ENCODE measurements at regions not wholly inside any gene's neighbourhood (a gene's known extent, or its start where the extent isn't known, plus 50 kb on each side); places are given as distances from the start of the nearest gene placed in this dataset.

DNA sequence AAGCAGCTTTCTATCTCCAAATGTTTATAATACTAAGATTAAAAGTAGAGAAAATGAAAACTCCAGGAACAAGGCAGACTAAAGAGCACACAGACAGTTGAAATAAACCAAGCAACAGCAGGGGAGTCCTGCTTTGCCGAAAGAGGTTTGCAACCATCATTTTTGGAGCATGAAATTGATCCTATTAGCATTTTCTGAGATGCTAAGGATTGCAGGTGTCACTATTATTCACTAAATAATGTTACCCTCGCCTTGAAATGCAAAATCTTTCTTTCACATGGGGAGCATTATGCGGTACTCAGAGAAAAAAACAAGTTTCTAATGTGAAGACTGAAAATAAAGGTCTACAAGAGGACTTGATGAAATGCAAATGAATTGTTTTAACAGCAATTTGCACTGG is 81.7 kb upstream of the DNAJC10 start:
- Histone ChIP-seq H3K27ac (no peak overlapping the region), H3K27me3 (replicated peaks; ENCODE audit: insufficient read depth) (no peaks in the 10 kb centered on the region), H3K4me3 (no peak overlapping the region), H3K4me1 (replicated peaks) (no peaks in the 10 kb centered on the region), H3K9me3 (no peaks in the 10 kb centered on the region), H3K36me3 (no peaks in the 10 kb centered on the region)
- TF ChIP-seq POLR2AphosphoS5 (IDR thresholded peaks at IDR 0.05) (no peak), POLR2A (IDR thresholded peaks at IDR 0.05) (no peak)
- TF ChIP-seq, protein P1, sequence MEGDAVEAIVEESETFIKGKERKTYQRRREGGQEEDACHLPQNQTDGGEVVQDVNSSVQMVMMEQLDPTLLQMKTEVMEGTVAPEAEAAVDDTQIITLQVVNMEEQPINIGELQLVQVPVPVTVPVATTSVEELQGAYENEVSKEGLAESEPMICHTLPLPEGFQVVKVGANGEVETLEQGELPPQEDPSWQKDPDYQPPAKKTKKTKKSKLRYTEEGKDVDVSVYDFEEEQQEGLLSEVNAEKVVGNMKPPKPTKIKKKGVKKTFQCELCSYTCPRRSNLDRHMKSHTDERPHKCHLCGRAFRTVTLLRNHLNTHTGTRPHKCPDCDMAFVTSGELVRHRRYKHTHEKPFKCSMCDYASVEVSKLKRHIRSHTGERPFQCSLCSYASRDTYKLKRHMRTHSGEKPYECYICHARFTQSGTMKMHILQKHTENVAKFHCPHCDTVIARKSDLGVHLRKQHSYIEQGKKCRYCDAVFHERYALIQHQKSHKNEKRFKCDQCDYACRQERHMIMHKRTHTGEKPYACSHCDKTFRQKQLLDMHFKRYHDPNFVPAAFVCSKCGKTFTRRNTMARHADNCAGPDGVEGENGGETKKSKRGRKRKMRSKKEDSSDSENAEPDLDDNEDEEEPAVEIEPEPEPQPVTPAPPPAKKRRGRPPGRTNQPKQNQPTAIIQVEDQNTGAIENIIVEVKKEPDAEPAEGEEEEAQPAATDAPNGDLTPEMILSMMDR (IDR thresholded peaks at IDR 0.05) = no peak
- no peak for DNase-seq (ENCODE audit: low spot score)
- intact Hi-C loops (cut with DNase I) = no loop called here
- WGBS = 94% methylated on average over 3 of the region's 3 CpGs

DNA sequence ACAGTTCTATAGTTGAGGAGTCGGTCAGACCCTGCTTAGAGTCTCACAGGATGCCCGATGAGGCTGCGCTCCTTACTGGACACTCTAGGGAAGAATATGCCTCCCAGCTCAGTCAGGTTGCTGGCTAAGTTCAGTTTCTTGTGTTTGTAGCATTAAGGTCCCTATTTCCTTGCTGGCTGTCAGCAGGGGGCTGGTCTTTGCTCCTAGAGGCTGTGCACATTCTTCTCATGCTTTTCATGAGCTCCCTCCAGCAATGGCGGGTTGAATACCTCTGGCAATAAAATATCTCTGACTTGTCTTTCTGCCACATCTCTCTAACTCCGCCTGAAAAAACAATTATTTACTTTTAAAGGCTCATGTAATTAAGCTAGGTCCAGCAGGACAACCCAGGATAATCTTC is 79.4 kb upstream of the DNAJC10 start:
- H3K27ac ChIP-seq = no peak overlapping the region
- TF ChIP-seq POLR2A (IDR thresholded peaks at IDR 0.05) = no peak
- TF ChIP-seq, protein P1 (IDR thresholded peaks at IDR 0.05) = no peak
- no peak for TF ChIP-seq POLR2AphosphoS5 (IDR thresholded peaks at IDR 0.05)
- WGBS = 38% methylated on average over 5 of the region's 5 CpGs

DNA sequence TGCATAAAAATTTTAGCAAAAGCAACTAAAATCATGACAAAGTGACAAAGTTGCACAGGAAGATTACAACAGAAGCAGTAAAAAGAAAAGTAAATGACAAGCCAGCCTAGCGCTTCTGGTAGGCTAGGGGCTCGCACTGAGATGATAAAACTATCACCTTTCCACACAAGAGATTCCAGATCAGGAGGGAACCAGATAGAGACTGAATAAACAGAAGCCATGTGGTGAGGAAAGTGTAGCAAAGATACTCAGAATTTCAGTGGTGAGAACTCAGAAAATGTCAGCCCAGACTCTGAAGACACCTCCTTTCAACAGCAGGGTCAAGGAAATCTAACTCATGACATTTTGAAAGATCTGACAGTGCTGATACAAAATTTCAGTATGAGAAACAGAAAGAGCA is 77.4 kb upstream of the DNAJC10 start:
- intact Hi-C loops (cut with DNase I) = no loop called here
- 78% methylated on average over 2 of the region's 2 CpGs for WGBS
- H3K36me3 ChIP-seq = no peaks in the 10 kb centered on the region
- TF ChIP-seq, protein P1 (IDR thresholded peaks at IDR 0.05) = no peak
- TF ChIP-seq POLR2AphosphoS5 (IDR thresholded peaks at IDR 0.05) (no peak), POLR2A (IDR thresholded peaks at IDR 0.05) (no peak)
- no peaks in the 10 kb centered on the region for H3K27me3 ChIP-seq (replicated peaks; ENCODE audit: insufficient read depth)
- DNase-seq (ENCODE audit: low spot score) = no peak
- no peak overlapping the region for H3K27ac ChIP-seq
- no peaks in the 10 kb centered on the region for H3K9me3 ChIP-seq
- no peaks in the 10 kb centered on the region for H3K4me1 ChIP-seq (replicated peaks)
- H3K4me3 ChIP-seq = no peak overlapping the region

More for the DNA sequence above, 79.4 kb upstream of the DNAJC10 start:
- DNase-seq (ENCODE audit: low spot score) = no peak
- Histone ChIP-seq H3K27me3 (replicated peaks; ENCODE audit: insufficient read depth) (no peaks in the 10 kb centered on the region), H3K9me3 (no peaks in the 10 kb centered on the region), H3K4me1 (replicated peaks) (no peaks in the 10 kb centered on the region), H3K36me3 (no peaks in the 10 kb centered on the region), H3K4me3 (no peak overlapping the region)
- intact Hi-C loops (cut with DNase I) = no loop called here

DNA sequence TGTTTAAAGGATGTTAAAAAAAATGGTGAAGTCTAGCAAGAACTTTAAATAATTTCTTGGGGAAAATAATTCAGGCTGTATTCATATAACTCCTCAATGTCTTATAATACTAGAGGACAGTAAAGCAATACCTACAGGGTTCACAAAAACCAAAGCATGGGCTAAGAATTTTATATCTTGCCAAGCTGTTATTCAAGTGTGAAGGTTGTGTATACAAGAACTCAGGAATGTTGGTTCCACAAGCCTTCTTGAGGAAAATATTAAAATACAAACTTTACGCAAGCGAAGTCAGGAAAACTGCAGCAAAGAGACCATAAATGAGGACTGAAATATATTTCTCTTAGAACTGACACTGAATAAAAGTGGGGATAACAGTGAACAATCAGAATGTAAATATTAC is 76.1 kb upstream of the DNAJC10 start:
- Histone ChIP-seq H3K4me3 (no peak overlapping the region), H3K27ac (no peak overlapping the region), H3K27me3 (replicated peaks; ENCODE audit: insufficient read depth) (no peaks in the 10 kb centered on the region), H3K9me3 (no peaks in the 10 kb centered on the region), H3K36me3 (no peaks in the 10 kb centered on the region), H3K4me1 (replicated peaks) (no peaks in the 10 kb centered on the region)
- no peak for TF ChIP-seq POLR2A (IDR thresholded peaks at IDR 0.05)
- TF ChIP-seq POLR2AphosphoS5 (IDR thresholded peaks at IDR 0.05) = no peak
- TF ChIP-seq, protein P1 (IDR thresholded peaks at IDR 0.05) = no peak
- WGBS = 96% methylated on average over 2 of the region's 2 CpGs
- intact Hi-C loops (cut with DNase I) = no loop called here
- no peak for DNase-seq (ENCODE audit: low spot score)

DNA sequence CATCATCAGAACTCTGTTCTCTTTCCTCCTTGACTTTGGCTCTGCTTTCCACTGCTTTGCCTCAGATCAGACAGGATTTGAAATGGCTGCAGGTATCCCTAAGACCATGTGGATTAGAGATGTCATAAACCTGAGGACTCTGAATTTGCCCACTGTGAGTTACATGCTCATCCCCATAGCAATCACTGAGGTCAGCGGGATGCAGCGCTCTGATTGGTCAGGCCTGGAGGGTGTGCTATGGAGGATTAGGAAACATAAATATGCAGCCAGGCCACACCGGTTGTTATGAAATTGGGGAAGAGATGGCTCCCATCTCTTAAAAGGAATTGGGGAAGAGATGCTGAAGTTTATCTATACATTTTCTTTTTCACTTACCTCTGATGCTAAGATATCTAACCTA is 73.7 kb upstream of the DNAJC10 start:
- H3K4me1 ChIP-seq (replicated peaks) = no peaks in the 10 kb centered on the region
- WGBS = 78% methylated on average over 3 of the region's 3 CpGs
- no peaks in the 10 kb centered on the region for H3K9me3 ChIP-seq
- H3K27me3 ChIP-seq (replicated peaks; ENCODE audit: insufficient read depth) = no peaks in the 10 kb centered on the region
- intact Hi-C loops (cut with DNase I) = no loop called here
- no peak overlapping the region for H3K27ac ChIP-seq
- TF ChIP-seq, protein P1 (IDR thresholded peaks at IDR 0.05) = no peak
- no peak for TF ChIP-seq POLR2A (IDR thresholded peaks at IDR 0.05)
- TF ChIP-seq POLR2AphosphoS5 (IDR thresholded peaks at IDR 0.05) = no peak
- DNase-seq (ENCODE audit: low spot score) = no peak
- no peaks in the 10 kb centered on the region for H3K36me3 ChIP-seq
- H3K4me3 ChIP-seq = no peak overlapping the region
